ENCODE measurements at regions not wholly inside any gene's neighbourhood (a gene's known extent, or its start where the extent isn't known, plus 50 kb on each side); places are given as distances from the start of the nearest gene placed in this dataset.

GRCh38 chr5:38071831-38072694 lies 186.3 kb upstream of the EGFLAM start:
- H3K4me3 Mint-ChIP-seq = no peak overlapping the region
- peaks cover 4% of the 10 kb centered on the region for H3K9me3 Mint-ChIP-seq
- DNase-seq = no peak
- H3K4me1 Mint-ChIP-seq = no peaks in the 10 kb centered on the region
- TF ChIP-seq CTCF (IDR thresholded peaks at IDR 0.05) = no peak
- H3K27ac Mint-ChIP-seq = no peak overlapping the region
- H3K36me3 Mint-ChIP-seq (ENCODE audit: low read depth) = no peaks in the 10 kb centered on the region
- peaks cover 22% of the 10 kb centered on the region for H3K27me3 Mint-ChIP-seq (ENCODE audit: low read depth, poor library complexity)

- no peaks in the 10 kb centered on the region for H3K36me3 Mint-ChIP-seq (ENCODE audit: low read depth)
- DNase-seq = no peak
- H3K4me1 Mint-ChIP-seq = no peaks in the 10 kb centered on the region
- TF ChIP-seq CTCF (IDR thresholded peaks at IDR 0.05) = no peak
- no peak overlapping the region for H3K4me3 Mint-ChIP-seq
- peaks cover 11% of the 10 kb centered on the region for H3K9me3 Mint-ChIP-seq
- H3K27me3 Mint-ChIP-seq (ENCODE audit: low read depth, poor library complexity) = peaks cover 15% of the 10 kb centered on the region
- no peak overlapping the region for H3K27ac Mint-ChIP-seq
Observed at GRCh38 chr5:38070304-38070950, 187.9 kb upstream of the EGFLAM start.

- Mint-ChIP-seq H3K4me1 (no peaks in the 10 kb centered on the region), H3K9me3 (peaks cover 15% of the 10 kb centered on the region), H3K4me3 (no peak overlapping the region), H3K27ac (no peak overlapping the region), H3K27me3 (ENCODE audit: low read depth, poor library complexity) (peaks cover 15% of the 10 kb centered on the region), H3K36me3 (ENCODE audit: low read depth) (no peaks in the 10 kb centered on the region)
- no peak for DNase-seq
- no peak for TF ChIP-seq CTCF (IDR thresholded peaks at IDR 0.05)
Observed at GRCh38 chr5:38069360-38069759, 189.0 kb upstream of the EGFLAM start.

- no peaks in the 10 kb centered on the region for H3K36me3 Mint-ChIP-seq (ENCODE audit: low read depth)
- H3K27me3 Mint-ChIP-seq (ENCODE audit: low read depth, poor library complexity) = peaks cover 4% of the 10 kb centered on the region
- peaks cover 39% of the 10 kb centered on the region for H3K9me3 Mint-ChIP-seq
- DNase-seq = no peak
- no peak overlapping the region for H3K4me3 Mint-ChIP-seq
- TF ChIP-seq CTCF (IDR thresholded peaks at IDR 0.05) = no peak
- H3K4me1 Mint-ChIP-seq = no peaks in the 10 kb centered on the region
- no peak overlapping the region for H3K27ac Mint-ChIP-seq
Observed at GRCh38 chr5:38060354-38060753, 198.0 kb upstream of the EGFLAM start.

GRCh38 chr5:38059876-38060275 lies 198.5 kb upstream of the EGFLAM start:
- no peak overlapping the region for H3K4me3 Mint-ChIP-seq
- TF ChIP-seq CTCF (IDR thresholded peaks at IDR 0.05) = no peak
- peak overlapping the region; percentile 71 for H3K27ac Mint-ChIP-seq
- DNase-seq = no peak
- H3K9me3 Mint-ChIP-seq = peaks cover 36% of the 10 kb centered on the region
- no peaks in the 10 kb centered on the region for H3K4me1 Mint-ChIP-seq
- H3K36me3 Mint-ChIP-seq (ENCODE audit: low read depth) = no peaks in the 10 kb centered on the region
- peaks cover 4% of the 10 kb centered on the region for H3K27me3 Mint-ChIP-seq (ENCODE audit: low read depth, poor library complexity)
